Endodermal cell (in vitro differentiated cells): ENCODE measurements at regions not wholly inside any gene's neighbourhood (a gene's known extent, or its start where the extent isn't known, plus 50 kb on each side); places are given as distances from the start of the nearest gene placed in this dataset.

Experiments
- DNase-seq: peaks from one replicate; pipeline ENCODE4 v3.0.0-alpha.2; 2017
- H3K27ac ChIP-seq: 2 replicates; pipeline ENCODE4 v1.5.1; 2013; ENCODE audit warnings: mild to moderate bottlenecking, low read depth, low read length, moderate library complexity
- H3K27me3 ChIP-seq: 2 replicates; pipeline ENCODE4 v1.6.1; 2013; ENCODE audit warnings: mild to moderate bottlenecking, low read length, moderate library complexity; ENCODE audit not compliant: insufficient read depth, control insufficient read depth, poor library complexity, severe bottlenecking
- H3K36me3 ChIP-seq: 2 replicates; pipeline ENCODE4 v1.7.0; 2013; ENCODE audit warnings: mild to moderate bottlenecking, low read length, moderate library complexity; ENCODE audit not compliant: control insufficient read depth, insufficient read depth
- H3K4me1 ChIP-seq: one replicate; pipeline ENCODE4 v1.7.0; 2013; ENCODE audit warnings: low read length; ENCODE audit not compliant: control insufficient read depth, insufficient read depth
- H3K4me3 ChIP-seq: 2 replicates; pipeline ENCODE4 v1.5.1; 2013; ENCODE audit warnings: mild to moderate bottlenecking, low read length, moderate library complexity
- H3K9ac ChIP-seq: 2 replicates; pipeline ENCODE4 v1.6.1; 2013; ENCODE audit warnings: mild to moderate bottlenecking, low read length, moderate library complexity; ENCODE audit not compliant: poor library complexity, severe bottlenecking; ENCODE audit errors: extremely low read depth
- H3K9me3 ChIP-seq: 2 replicates; pipeline ENCODE4 v1.6.1; 2013; ENCODE audit warnings: mild to moderate bottlenecking, low read length, moderate library complexity; ENCODE audit not compliant: control insufficient read depth
- H3K27ac Mint-ChIP-seq: 2 replicates; pipeline ENCODE4 v1.8.0; 2020; ENCODE audit warnings: mixed read lengths
- H3K27me3 Mint-ChIP-seq: 2 replicates; pipeline ENCODE4 v1.8.0; 2021; ENCODE audit warnings: mild to moderate bottlenecking, mixed read lengths; ENCODE audit not compliant: insufficient read depth
- H3K36me3 Mint-ChIP-seq: 2 replicates; pipeline ENCODE4 v1.8.0; 2020; ENCODE audit warnings: low read depth, mixed read lengths
- H3K4me1 Mint-ChIP-seq: 2 replicates; pipeline ENCODE4 v1.8.0; 2020; ENCODE audit warnings: mixed read lengths
- H3K4me3 Mint-ChIP-seq: 2 replicates; pipeline ENCODE4 v1.8.0; 2020; ENCODE audit warnings: mild to moderate bottlenecking, moderate library complexity, mixed read lengths
- H3K9me3 Mint-ChIP-seq: 2 replicates; pipeline ENCODE4 v1.8.0; 2020; ENCODE audit warnings: mild to moderate bottlenecking, mixed read lengths
- WGBS, 2 experiments: methylation state at CpG; one replicate each; pipeline versions ENCODE4 v1.1.5 to v1.1.7; 2013; ENCODE audit warnings: missing lambda C conversion rate in 2 of 2, mixed read lengths in 1 of 2; ENCODE audit not compliant: insufficient coverage in 1 of 2, insufficient read length in 1 of 2; 5-methylcytosine and 5-hydroxymethylcytosine counted together
- TF ChIP-seq, protein P1 (sequence below): fragments of 200-600 bp; sonication (generic); conservative IDR thresholded peaks from 2 replicates; pipeline ENCODE4 v1.5.0; 2021; ENCODE audit warnings: antibody characterized with exemption, mild to moderate bottlenecking

DNA sequence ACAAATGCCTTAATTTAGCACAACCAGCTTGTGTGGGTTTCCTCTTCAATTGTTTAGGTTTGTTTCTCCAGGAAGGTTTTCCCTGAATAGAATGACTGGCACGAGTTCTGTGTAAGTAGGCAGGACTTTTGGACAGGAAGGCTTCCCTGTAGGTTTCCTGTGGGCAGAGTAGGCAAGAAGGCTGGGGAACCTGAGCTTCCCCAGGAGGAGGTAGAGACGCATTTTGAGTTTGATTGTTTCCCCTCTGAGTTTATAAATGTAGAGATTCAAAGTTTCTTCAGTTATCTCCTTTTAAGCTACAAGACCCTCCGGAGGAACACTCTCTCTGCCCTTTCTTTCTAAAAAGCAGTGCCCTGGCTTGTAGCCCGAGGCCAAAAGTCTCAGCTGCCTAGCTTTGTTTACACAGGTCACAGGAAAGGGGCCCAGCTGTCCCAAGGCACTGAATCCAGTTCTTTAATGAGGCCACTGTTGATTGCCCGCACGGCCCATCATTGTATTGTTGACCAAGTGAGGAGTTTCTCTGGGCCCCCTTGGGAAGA, 66.6 kb upstream of the RDX start:
- Mint-ChIP-seq H3K4me1 (peaks cover 24% of the 10 kb centered on the region), H3K27ac (peak overlapping the region; percentile 79), H3K36me3 (no peaks in the 10 kb centered on the region), H3K4me3 (no peak overlapping the region), H3K27me3 (no peaks in the 10 kb centered on the region), H3K9me3 (peaks cover 1% of the 10 kb centered on the region)
- H3K27me3 ChIP-seq: no peaks in the 10 kb centered on the region
- 18 to 39% methylated on average over 4 to 6 of the region's 6 CpGs for WGBS, 2 experiments
- H3K9ac ChIP-seq: no peak overlapping the region
- H3K9me3 ChIP-seq: peaks cover 2% of the 10 kb centered on the region
- TF ChIP-seq, protein P1, sequence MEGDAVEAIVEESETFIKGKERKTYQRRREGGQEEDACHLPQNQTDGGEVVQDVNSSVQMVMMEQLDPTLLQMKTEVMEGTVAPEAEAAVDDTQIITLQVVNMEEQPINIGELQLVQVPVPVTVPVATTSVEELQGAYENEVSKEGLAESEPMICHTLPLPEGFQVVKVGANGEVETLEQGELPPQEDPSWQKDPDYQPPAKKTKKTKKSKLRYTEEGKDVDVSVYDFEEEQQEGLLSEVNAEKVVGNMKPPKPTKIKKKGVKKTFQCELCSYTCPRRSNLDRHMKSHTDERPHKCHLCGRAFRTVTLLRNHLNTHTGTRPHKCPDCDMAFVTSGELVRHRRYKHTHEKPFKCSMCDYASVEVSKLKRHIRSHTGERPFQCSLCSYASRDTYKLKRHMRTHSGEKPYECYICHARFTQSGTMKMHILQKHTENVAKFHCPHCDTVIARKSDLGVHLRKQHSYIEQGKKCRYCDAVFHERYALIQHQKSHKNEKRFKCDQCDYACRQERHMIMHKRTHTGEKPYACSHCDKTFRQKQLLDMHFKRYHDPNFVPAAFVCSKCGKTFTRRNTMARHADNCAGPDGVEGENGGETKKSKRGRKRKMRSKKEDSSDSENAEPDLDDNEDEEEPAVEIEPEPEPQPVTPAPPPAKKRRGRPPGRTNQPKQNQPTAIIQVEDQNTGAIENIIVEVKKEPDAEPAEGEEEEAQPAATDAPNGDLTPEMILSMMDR: no peak
- no peak overlapping the region for H3K4me3 ChIP-seq
- no peaks in the 10 kb centered on the region for H3K36me3 ChIP-seq
- H3K4me1 ChIP-seq: peaks cover 16% of the 10 kb centered on the region
- peak overlapping the region; percentile 94 for H3K27ac ChIP-seq
- peak; percentile 58 for DNase-seq

DNA sequence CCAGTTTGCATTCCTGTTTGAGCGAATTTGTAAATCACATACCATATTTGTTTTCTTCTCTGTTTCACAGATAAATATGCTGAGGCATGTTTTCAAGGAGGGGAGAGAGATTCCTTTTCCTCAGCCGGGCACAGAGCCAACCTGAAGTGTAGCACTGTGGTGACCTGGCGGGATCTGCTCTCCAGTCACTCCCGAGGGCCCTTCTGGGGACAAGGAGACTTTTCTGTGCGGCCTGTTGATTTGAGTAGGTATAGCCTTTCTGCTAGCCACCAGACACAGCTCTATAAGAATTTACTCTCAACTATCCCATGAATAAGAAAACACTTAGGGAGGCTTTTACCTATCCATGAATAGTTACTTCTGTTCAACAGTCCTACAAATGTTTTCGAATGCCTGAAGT, 63.5 kb upstream of the FDX1 start:
- H3K36me3 Mint-ChIP-seq: no peaks in the 10 kb centered on the region
- TF ChIP-seq, protein P1: no peak

GRCh38 chr11:110367571-110367970, 62.2 kb upstream of the FDX1 start:
- H3K4me1 Mint-ChIP-seq: peaks cover 24% of the 10 kb centered on the region
- no peak overlapping the region for H3K9ac ChIP-seq
- TF ChIP-seq, protein P1: no peak
- no peak overlapping the region for H3K4me3 ChIP-seq
- no peak for DNase-seq
- H3K27me3 Mint-ChIP-seq: no peaks in the 10 kb centered on the region
- H3K27me3 ChIP-seq: no peaks in the 10 kb centered on the region
- H3K27ac Mint-ChIP-seq: no peak overlapping the region
- peaks cover 10% of the 10 kb centered on the region for H3K9me3 Mint-ChIP-seq
- peaks cover 16% of the 10 kb centered on the region for H3K4me1 ChIP-seq
- H3K9me3 ChIP-seq: peaks cover 6% of the 10 kb centered on the region
- H3K36me3 ChIP-seq: no peaks in the 10 kb centered on the region
- H3K36me3 Mint-ChIP-seq: no peaks in the 10 kb centered on the region
- no peak overlapping the region for H3K27ac ChIP-seq
- 83% methylated on average over 1 of the region's 2 CpGs; no CpG with 5 or more reads in 1 of the 2 experiments for WGBS, 2 experiments
- H3K4me3 Mint-ChIP-seq: no peak overlapping the region

More for the DNA sequence above, 63.5 kb upstream of the FDX1 start:
- no peak overlapping the region for H3K4me3 ChIP-seq
- peaks cover 10% of the 10 kb centered on the region for H3K9me3 Mint-ChIP-seq
- no peaks in the 10 kb centered on the region for H3K27me3 Mint-ChIP-seq
- no peak overlapping the region for H3K9ac ChIP-seq
- H3K4me1 ChIP-seq: peaks cover 16% of the 10 kb centered on the region
- 70 to 89% methylated on average over 2 to 6 of the region's 6 CpGs for WGBS, 2 experiments
- peaks cover 24% of the 10 kb centered on the region for H3K4me1 Mint-ChIP-seq
- H3K27ac ChIP-seq: no peak overlapping the region
- no peak overlapping the region for H3K4me3 Mint-ChIP-seq
- peak overlapping the region; percentile 55 for H3K27ac Mint-ChIP-seq
- H3K36me3 ChIP-seq: no peaks in the 10 kb centered on the region
- no peaks in the 10 kb centered on the region for H3K27me3 ChIP-seq
- no peak for DNase-seq
- H3K9me3 ChIP-seq: peaks cover 6% of the 10 kb centered on the region
